Left cardiac atrium (tissue), 4 donors: ENCODE measurements at regions not wholly inside any gene's neighbourhood (a gene's known extent, or its start where the extent isn't known, plus 50 kb on each side); places are given as distances from the start of the nearest gene placed in this dataset.

Experiments
- ATAC-seq, 2 donors: fragments of 200-7000 bp; cut with Tn5 transposase; one replicate each; pipeline ENCODE4 v1.9.1; 2020; ENCODE audit warnings: mild to moderate bottlenecking in 2 of 2, moderate library complexity in 2 of 2
- DNase-seq: peaks from one replicate; pipeline ENCODE4 v3.0.0-alpha.2; 2020
- intact Hi-C, 2 donors: fragments of 100-400 bp; cut with DNase I; formaldehyde crosslinking; loops; one replicate each; pipeline versions ENCODE4 v1.14.1 to v1.15.1; 2022 to 2023
- microRNA-seq, 2 donors: library from miRNA; unstranded; fragments of <30 nt; microRNA quantifications; one replicate each; pipeline ENCODE4 v1.2.0, GENCODE V29; 2020
- donor health status: DM: no; HTN: yes; CAD: no.
- donor health status: DM: no; HTN: yes; CAD: no; lungs with severe emphysema.
- donor health status: DM: yes; HTN: yes; CAD: no.
- donor health status: Dilated cardiomyopathy.

- intact Hi-C loops = no loop called here
- ATAC-seq (no peak), DNase-seq (no peak)
Observed at GRCh38 chr12:116498471-116498870, 60.7 kb upstream of the MAP1LC3B2 start.

- ATAC-seq = no peak
- intact Hi-C loops = loop anchor here in 1 of 2 donors (10.0 kb wide), 1 partner anchor 227 kb away; the partner anchor contains the start of gene MED13L
- no peak for DNase-seq
Observed at GRCh38 chr12:116502141-116502725, 56.9 kb upstream of the MAP1LC3B2 start.

- intact Hi-C loops = loop anchor here in 1 of 2 donors (10.0 kb wide), 1 partner anchor 228 kb away; the partner anchor contains the start of gene MED13L
- ATAC-seq = peak; percentile 61 to 85
- no peak for DNase-seq
Observed at GRCh38 chr12:116502989-116503496, 56.1 kb upstream of the MAP1LC3B2 start.

GRCh38 chr12:116504438-116504837 lies 54.7 kb upstream of the MAP1LC3B2 start:
- ATAC-seq (no peak), DNase-seq (no peak)
- intact Hi-C loops = loop anchor here in 1 of 2 donors (10.0 kb wide), 1 partner anchor 230 kb away; the partner anchor contains the start of gene MED13L

GRCh38 chr12:116506697-116507064 lies 52.5 kb upstream of the MAP1LC3B2 start:
- ATAC-seq = no peak

GRCh38 chr12:116508145-116509121 lies 50.7 kb upstream of the MAP1LC3B2 start:
- intact Hi-C loops = loop anchor here in 1 of 2 donors (10.0 kb wide), 1 partner anchor 234 kb away; the partner anchor contains the start of gene MED13L

More at GRCh38 chr12:116506697-116507064, 52.5 kb upstream of the MAP1LC3B2 start:
- DNase-seq = no peak
- intact Hi-C loops = loop anchor here in 1 of 2 donors (10.0 kb wide), 1 partner anchor 232 kb away; the partner anchor contains the start of gene MED13L

More at GRCh38 chr12:116508145-116509121, 50.7 kb upstream of the MAP1LC3B2 start:
- ATAC-seq (peak; percentile 59 to 74), DNase-seq (peak; percentile 48)

Small RNA genes in the stretch of these regions (microRNA-seq; reads per million reads assigned to microRNA genes)
- 0 reads per million in 2 donors for gene MIR4472-2
